Embryonic facial prominence (tissue), 1 donor: ENCODE measurements at regions not wholly inside any gene's neighbourhood (a gene's known extent, or its start where the extent isn't known, plus 50 kb on each side); places are given as distances from the start of the nearest gene placed in this dataset.

ENCODE experiments used
- DNase-seq: peaks from one replicate; pipeline ENCODE4 v3.0.0-alpha.2; 2016; ENCODE audit errors: extremely low spot score

DNA sequence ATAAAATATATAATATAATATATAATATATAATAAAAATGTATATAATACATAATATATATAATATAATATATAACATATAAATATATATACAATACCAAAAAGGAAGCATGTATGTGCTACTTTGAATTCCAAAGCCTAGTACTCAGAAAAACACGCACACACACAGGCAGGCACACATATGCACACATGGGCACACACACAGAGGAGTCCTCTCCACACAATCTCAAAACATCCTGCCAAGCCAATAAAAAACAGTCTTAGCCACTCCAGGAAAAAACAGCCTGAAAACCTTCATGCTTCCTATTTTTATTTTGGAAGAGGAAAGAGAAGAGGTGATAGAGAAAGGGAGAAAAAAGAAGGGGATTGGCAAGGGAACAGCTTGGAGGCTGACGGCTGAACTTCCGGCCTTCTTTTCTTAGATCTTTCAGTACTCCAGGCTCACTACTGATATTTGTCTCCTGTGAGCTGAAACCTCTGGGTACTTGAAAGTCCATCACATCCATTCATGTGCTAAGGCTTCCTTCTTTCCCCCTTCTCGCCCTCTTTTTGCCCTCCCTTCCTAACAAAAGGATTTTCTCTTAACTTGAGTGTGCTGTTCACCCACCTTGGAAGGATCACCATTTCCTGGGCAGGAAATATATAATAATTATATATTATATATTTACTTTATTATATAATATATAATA, 394.2 kb downstream of the NUAK1 start:
- no peak for DNase-seq

DNA sequence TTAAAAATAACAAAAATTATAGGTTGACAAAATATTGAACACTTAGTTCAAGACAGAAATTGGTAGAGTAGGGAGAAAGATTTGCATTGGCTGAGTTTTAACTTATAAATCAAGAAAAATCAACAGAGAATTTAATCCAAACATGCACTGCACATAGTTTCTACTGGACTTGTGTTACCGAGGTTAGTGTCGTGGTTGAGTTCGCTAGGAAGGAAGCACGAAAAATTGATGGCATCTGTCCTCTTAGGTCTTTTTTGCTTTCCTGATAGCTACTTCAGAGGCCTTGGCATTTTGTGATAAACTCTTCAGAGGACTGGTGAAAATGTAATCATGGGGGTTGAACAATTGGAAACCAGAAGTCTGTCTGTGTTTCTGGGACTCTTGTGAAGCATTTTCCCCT, 392.9 kb downstream of the NUAK1 start:
- DNase-seq = no peak

DNA sequence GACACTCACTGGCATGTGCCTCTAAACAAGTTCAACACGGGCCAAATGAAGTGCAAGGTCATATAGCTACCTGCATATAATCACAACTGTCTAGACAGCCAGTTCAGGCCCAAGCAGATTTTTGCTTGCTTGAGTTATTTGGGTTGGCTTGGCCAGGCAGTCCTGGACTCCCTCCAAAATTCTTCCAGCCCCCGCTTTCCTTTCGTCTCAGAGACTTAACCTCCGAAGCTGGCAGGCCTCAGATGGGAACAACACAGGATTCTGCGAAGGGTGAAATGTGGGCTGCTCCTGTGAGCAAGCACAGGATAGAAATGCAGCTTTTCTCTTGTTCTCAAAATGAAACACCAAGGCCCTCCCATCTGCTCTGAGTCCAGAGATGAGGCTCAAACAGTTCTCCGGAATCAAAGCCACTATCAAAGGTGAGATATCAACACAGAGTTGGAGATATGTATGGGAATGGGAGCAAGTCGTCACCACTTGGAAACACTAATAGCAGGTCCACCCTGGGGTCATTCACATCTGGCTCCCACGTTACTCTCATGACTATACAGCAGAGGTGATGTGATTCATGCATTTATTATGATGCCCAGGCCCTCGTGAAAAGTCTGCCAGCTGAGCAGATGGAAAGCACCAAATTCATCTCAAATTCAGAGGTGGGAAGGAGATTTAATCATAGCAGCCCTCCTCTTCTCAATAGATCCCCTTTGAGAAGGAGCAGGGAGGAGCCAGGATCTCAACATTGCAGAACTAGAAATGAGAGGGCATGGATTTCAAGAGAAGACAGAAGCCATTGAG, 389.8 kb downstream of the NUAK1 start:
- DNase-seq = no peak

DNA sequence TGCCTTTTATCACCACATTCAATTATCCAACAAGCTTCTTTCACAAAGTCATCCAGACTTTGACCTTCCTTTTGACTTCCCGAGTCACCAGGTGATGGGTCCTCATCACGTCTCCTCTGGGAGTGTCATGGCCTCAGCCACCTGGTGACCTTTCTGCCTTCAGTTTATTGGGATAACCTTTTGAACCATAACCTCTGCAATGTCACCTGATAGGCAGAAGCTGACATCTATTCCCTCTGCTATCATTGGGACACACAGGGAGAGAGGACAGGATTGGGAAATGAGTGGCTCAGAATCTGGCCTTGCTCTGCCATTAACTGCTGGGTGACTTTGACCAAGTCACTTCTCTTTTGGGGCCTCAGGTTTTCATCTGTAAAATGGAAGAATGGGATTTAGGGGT, 388.7 kb downstream of the NUAK1 start:
- no peak for DNase-seq

DNA sequence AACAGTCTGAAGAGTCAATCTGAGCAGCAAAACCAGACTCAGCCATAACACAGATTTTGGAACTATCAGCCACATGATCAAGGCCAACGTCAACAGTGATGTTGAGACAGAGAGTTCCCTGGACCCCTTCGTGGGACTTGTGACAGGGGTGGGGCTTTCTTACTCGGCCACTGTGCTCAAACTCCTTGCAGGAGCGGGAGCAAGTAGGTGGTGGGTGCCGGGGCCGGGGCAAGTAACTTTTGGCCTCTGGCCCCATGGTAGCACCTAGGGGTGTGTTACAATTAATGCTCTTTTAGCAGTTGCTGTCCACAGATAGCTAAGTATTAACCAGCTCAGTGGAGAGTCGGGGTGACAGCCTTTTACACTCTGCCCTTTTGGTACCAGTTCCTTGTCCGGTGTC, 384.4 kb downstream of the NUAK1 start:
- DNase-seq = no peak

DNA sequence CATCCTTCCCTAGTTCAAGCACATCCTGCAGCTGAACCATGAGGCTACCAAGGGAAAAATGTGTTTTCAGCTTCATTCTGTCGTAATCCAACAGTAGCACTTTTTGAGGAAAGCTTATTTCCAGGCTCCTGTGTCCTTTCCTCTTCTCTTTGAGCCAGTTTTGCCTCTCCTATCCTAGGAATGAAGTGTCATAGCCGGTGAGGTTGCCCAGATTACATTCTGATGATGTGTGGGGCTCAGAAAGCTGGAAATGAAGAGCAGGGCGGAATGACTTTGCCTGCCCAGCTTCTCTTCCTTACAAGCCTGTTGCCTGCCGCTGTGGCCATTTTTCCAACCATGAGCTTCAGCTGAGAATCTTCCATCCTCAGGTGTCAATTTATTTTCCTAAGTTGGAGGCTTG, 381.8 kb downstream of the NUAK1 start:
- DNase-seq = no peak

DNA sequence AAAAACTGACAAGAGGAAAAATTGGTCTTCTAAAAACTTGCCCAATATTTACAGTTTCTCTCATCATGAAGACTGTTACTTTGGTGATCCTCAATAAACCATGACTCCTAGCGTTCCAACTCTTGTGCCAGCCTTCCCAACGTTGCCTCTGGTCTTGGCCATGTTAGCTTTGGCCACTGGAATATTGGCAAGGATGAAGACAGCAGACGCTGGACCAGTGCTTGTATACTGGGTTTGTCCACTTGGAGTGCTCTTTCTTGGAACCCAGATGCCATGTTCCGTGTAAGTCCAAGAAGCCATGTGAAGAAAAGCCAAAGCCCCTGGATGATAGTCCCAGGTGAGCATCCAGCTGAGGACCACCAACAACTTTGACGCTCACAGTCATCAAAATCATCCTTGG, 379.6 kb downstream of the NUAK1 start:
- no peak for DNase-seq

DNA sequence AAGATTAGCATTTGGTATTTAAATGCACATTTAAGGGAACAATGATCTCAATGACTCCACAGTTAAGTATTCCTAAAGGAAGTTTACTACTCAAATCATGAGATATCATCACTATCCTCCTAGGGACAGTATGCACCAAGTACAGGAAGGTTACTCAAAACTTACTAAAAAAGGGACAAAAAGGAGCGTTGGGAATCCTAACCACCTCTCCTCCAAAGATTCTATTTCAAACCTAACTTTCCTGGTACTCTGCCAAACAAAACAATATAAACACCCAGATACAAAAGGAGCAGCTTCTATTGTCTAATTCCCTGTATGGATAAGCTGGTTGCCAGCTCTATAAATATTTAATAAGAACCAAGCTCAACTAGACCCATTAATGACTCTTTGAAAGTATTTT, 377.7 kb downstream of the NUAK1 start:
- no peak for DNase-seq

DNA sequence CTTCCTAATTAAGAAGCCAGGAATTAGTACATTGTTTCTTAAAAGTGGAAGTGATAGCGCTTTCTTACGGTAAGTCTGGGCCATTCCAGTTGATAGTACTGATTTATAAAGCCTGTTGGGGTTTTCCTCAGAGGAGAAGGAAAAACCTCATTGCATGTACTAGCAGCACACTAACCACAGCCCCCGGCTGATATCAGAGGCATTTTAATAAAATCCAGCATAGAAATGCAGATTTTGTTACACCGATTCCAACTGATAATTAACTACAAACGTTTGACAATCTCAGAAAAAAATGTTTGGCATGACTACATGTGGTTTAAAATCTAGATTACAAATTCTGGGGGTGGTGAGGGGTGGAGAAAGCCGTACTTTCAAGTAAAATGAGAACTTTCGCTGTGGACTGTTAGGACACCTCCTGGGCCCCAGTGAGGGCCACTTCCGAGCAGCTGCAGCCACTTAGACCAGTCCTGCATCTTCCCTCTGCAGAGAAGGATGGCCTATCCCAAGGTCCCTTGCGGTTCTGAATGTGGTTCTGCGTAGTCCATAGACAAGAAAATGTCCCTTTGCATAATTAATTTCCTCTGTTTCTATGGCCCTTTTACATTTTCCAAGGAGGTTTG, 374.4 kb downstream of the NUAK1 start:
- DNase-seq = no peak

DNA sequence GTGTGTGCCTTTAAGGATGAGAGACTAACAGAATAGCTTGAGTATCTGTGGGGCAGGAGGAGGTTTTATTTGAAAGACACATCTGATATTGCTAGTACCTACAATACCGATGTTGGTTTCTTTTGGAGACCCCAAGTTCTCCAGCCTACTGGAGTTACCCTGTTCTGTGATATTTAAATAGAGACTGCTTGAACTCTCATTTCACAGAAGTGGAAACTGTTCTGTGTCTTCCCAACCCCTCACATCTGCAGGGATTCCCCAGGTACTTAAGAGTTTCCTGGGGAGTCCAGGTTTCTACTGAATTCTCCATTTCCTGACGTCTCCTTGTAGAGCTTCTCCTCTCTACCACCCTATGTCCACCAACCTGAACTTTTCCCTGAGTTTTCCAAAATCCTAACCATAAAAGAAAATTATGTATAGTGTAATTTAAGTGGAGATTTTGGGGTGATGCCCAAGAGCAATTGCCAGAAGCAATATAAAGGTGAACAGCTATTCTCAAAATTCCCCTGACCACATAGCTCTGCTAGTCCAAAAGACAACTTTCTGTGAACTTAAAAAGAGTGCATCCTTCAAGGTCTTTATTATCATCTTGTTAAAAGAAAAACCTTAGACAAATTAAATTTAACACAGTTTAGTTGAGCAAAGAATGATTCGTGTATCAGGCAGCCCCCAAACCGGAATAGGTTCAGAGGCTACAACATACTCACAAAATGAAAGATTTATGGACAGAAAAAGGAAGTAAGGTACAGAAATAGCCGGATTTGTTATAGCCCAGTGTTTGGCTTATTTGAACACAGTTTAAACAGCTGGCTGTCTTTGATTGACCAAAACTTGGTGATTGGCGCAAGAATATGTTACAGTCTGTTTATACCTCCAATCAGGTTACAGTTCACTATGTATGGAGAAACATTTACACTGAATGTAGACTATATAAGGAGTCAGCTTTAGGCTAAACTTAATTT, 373.4 kb downstream of the NUAK1 start:
- no peak for DNase-seq

DNA sequence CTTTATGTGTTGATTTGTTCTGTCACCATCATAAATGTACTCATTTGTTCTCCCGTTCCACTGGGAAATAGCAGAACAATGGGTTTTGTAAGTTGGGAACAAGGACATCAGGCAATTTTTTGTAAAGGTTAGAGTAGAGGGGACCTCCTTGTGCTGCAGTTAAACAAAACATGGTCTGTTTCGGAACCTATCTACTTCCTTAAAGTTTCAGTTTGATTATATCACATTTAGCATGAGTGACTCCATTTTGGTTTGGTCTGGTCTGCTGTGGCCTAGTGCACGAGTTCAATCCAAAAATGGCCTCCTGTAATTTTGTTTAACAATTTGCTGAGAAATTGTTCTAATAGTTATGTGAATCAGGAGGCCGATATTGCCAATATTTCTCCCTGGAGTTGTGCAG, 372.7 kb downstream of the NUAK1 start:
- DNase-seq = no peak

DNA sequence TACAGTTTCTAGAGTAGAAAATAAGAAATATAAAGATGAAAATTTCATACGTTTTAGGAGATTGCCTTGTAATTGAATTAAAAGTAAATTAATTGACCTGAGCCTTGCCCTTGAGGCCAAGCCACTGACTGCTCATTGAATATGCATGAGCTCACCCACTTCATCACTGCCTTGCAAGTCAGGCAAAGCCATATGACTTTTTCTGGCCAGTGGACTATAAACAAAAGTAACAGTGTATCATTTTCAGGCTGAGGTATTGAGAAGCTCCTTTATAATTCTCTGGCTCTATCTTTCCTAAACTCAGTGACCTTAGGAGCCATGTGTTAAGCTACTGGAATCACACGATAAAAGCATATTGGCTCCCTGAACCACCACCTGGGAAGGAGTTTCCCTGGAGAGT, 369.3 kb downstream of the NUAK1 start:
- DNase-seq = no peak

DNA sequence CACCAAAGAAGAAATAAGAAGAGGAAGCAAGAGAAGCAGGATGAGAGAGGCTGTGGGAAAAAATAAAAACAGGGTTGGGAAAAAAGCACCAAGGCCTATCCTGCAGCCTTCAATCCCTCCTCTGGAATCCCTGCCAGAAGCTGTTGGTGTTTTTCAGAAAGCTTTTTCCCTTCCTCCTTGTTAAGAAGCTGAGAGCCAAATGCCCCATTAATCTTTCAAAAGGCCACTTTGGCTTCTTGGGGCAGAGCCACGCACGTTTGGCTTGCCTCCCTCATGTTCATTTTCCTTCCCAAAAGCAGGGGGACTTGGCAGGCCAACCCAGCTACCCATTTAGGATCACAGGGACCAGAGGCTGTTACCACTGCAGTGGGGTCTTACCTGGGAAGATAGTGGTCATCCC, 365.3 kb downstream of the NUAK1 start:
- no peak for DNase-seq

DNA sequence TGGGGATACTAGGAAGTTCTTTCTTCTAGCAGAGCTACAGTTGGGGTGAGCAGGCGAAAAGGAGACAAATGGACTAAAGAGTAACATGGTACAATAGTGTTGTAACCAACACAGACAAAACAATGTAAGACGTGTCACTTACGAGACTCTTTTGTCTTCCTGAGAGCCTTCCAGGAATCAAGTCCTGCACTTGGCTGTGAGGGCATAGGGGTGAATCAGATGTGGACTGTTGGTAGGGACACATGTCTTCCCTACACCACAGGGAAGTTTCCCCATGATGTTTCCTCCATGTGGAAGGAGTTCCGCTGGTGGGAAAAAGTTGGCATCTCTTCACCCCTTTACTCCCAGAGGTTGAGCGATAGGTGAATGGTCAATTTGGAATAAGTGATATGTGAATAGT, 364.7 kb downstream of the NUAK1 start:
- DNase-seq = no peak

DNA sequence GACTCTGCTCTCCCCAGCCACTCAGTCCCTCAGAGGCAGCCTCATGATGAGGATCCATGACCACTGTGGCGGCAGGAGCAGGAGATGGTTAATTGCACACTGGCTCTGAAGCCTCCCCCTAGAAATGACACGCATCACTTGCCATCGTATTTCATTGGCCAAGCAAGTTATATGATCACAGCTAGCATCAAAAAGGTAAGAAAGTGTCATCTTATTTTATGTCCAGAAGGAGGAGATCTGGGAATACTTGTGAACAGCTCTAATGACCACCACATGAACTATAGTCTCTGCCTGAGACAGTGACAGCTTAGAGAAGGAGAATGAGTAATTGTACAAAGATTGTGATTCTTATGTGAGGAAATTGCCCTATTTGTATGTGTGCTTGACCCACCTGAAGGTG, 363.4 kb downstream of the NUAK1 start:
- DNase-seq = no peak

DNA sequence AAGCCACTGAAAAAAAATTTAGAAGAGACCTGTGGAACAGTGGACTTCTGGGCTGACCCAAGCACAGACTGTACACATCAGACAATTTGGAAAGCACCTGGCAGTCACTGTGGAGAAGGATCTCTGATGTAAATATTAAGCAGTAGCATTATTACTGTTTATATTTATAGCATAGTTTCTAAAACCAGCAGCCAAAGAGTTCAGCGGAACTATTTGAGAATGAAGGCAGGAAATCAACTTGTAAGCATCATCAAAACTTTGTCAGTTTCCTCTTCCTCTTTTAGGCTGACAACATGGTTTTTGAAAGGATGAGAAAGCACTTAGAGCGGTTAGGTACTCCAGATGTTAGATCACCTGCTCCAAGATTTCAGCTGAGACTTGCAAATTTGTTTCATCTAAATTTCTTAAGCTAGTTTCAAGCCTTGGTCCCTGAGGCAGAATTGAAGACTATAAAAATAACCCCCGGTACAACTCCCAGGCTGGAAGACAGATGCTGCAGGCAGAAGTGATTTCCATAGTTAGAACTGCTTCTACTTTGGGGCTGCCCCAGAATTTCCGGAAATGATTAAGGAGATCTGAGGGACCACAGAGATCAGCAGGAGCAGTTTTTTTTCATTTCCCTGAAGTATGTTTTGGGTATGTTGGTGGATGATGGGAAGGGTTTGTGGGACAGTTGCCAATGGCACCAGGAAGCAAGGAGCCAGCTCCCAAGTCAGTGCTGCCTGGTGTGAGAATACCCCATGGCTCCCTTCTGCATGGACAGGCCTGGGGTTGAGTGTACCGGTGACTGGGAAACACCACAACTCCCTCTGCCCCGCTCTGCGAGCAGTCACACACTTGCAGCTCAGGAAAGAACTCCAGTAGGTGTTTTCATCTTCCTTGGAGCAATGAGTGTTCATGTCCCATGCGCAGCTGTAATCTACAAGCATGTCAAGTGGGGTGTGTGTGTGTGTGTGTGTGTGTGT, 354.5 kb downstream of the NUAK1 start:
- DNase-seq = no peak

DNA sequence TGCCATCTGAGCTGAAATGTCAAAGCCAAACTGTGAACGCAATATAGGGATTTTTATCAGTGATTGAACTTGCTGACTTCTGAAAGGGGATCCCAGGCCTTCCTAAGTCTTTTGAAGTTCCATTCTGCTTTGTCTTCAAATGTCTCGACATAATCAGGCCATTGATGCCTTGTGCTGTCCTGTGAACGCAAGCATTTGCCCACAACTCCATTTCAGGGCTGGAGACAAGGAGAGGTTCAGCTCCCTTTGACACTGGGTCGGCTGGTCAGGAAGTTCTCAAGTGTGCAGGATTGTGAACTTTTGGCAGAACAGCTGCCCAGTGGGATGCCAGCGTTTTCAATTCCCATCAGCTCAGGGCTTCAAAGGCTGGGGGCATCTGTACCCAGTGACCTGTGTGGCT, 345.3 kb downstream of the NUAK1 start:
- DNase-seq = no peak

DNA sequence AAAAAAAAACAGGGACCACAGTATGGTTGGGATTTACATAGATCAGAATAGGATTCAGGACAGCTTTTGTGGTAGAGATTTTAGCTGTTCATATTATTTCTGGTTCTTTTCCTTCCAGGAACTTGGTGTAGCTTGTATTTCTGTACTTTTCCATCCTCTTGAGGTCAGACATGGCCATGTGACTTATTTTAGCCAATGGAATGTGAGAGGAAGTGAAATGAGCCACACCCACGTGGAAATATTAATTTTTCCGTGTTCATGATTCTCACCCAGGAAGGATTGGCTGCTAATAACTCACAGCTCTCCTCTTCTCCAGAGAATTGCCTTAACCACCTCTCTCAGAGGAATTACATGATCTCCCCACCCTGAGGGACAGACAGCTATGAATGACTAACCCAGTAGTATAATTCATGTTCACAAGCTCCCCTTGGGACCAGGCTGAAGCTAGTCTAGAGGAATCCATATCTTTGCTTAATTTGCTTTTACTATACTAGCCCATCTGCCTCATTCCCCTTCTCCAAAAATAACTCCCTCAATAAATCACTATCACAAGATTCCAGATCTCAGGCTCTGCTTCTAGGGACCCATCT, 340.4 kb downstream of the NUAK1 start:
- no peak for DNase-seq

DNA sequence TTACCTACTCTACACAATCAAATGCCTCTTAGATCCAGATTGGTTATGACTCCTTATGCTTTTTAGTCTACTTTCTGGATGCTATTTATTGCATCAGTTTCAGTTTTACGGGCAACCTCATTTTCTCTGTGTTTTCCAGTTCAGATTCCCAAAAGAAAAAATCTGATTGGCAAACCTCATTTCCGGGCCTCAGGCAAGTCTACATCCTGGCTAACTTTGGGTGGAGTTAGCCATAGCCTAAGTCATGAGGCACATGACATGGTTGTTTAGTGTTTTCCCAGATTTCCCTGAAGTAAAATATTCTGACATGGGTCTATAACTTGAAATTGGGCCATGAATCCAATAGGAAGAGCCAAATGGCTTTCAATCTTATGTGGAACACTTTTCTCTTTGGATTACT, 339.7 kb downstream of the NUAK1 start:
- no peak for DNase-seq

DNA sequence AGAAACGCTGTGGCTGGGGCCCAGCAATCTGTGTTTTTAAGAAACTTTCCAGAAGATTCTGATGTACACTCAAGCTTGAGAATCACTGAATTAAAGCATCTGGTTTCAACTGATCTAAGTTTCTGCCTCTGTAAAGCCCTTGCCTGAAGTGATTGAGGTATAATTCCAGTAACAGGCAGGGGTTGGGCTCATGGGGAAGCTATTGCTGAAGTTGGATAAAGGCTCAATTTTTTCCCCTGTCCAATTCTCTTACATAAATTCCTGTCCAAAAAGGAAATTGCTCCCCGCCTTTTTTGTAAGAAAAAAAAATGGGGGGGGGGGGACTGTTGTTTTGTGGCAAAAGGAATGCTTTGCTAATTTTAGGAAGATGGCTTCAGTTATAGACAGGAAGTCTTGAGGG, 337.4 kb downstream of the NUAK1 start:
- no peak for DNase-seq
